DND-41 (cell line): ENCODE measurements at regions not wholly inside any gene's neighbourhood (a gene's known extent, or its start where the extent isn't known, plus 50 kb on each side); places are given as distances from the start of the nearest gene placed in this dataset.

Source experiments
- ATAC-seq: fragments of 200-7000 bp; cut with Tn5 transposase; 3 replicates; pipeline ENCODE4 v1.9.1; 2021; ENCODE audit warnings: low read depth; ENCODE audit not compliant: insufficient read depth
- DNase-seq: peaks from one replicate; pipeline ENCODE4 v3.0.0-alpha.2; 2020
- H2AFZ ChIP-seq: 2 replicates; pipeline ENCODE4 v1.6.0; 2012; ENCODE audit warnings: low read depth, low read length
- H3K27ac ChIP-seq: 2 replicates; pipeline ENCODE4 v1.5.1; 2012; ENCODE audit warnings: low read length, inconsistent platforms
- H3K27me3 ChIP-seq: fragments of 200-600 bp; sonication (generic); 2 replicates; pipeline ENCODE4 v1.6.0; 2012; ENCODE audit warnings: low read length, mild to moderate bottlenecking, inconsistent platforms; ENCODE audit not compliant: insufficient read depth, poor library complexity
- H3K36me3 ChIP-seq: 2 replicates; pipeline ENCODE4 v1.5.1; 2012; ENCODE audit warnings: low read length, inconsistent platforms; ENCODE audit not compliant: insufficient read depth
- H3K4me1 ChIP-seq: 2 replicates; pipeline ENCODE4 v1.5.1; 2012; ENCODE audit warnings: mild to moderate bottlenecking, low read length; ENCODE audit not compliant: insufficient read depth
- H3K4me2 ChIP-seq: 2 replicates; pipeline ENCODE4 v1.6.0; 2012; ENCODE audit warnings: mild to moderate bottlenecking, moderate library complexity, low read length, inconsistent platforms; ENCODE audit not compliant: insufficient read depth
- H3K4me3 ChIP-seq, 2 experiments: fragments of 200-600 bp in 1 of 2; shearing (Covaris generic) in 1 of 2; 2 replicates each; pipeline ENCODE4 v1.5.1; 2012 to 2016; ENCODE audit warnings: inconsistent platforms in 2 of 2, low read length in 2 of 2, mild to moderate bottlenecking in 2 of 2, low read depth in 1 of 2, moderate library complexity in 1 of 2
- H3K79me2 ChIP-seq: 2 replicates; pipeline ENCODE4 v1.6.0; 2012; ENCODE audit warnings: low read length, inconsistent platforms; ENCODE audit not compliant: insufficient read depth
- H3K9ac ChIP-seq: 2 replicates; pipeline ENCODE4 v1.6.0; 2012; ENCODE audit warnings: low read depth, mild to moderate bottlenecking, inconsistent platforms, low read length, moderate library complexity
- H3K9me3 ChIP-seq: 2 replicates; pipeline ENCODE4 v1.5.1; 2012; ENCODE audit warnings: low read length, moderate library complexity, mild to moderate bottlenecking, inconsistent platforms; ENCODE audit not compliant: insufficient read depth, severe bottlenecking
- H4K20me1 ChIP-seq: 2 replicates; pipeline ENCODE4 v1.6.0; 2012; ENCODE audit warnings: low read length; ENCODE audit not compliant: insufficient read depth
- CTCF ChIP-seq: IDR thresholded peaks from 2 replicates; pipeline ENCODE4 v1.5.1; 2012; ENCODE audit warnings: borderline replicate concordance, low read length, moderate library complexity, mild to moderate bottlenecking; ENCODE audit not compliant: poor library complexity, severe bottlenecking; ENCODE audit errors: extremely low read depth
- EZH2 ChIP-seq: IDR thresholded peaks from 3 replicates; pipeline ENCODE4 v1.6.1; 2012; ENCODE audit warnings: borderline replicate concordance, low read depth, mild to moderate bottlenecking, moderate library complexity, low read length, inconsistent platforms; ENCODE audit not compliant: severe bottlenecking

- Histone ChIP-seq H3K36me3 (no peaks in the 10 kb centered on the region), H2AFZ (peak overlapping the region; percentile 38), H3K9me3 (no peaks in the 10 kb centered on the region), H3K79me2 (no peaks in the 10 kb centered on the region), H3K4me3 (peak overlapping the region in 1 of 2 experiments; percentile 2; a peak in 1 of 4 replicates), H3K27me3 (no peaks in the 10 kb centered on the region), H3K9ac (peak overlapping the region; percentile 34; the same call in 1 of the 2 replicates), H3K4me2 (peak overlapping the region; percentile 45), H3K27ac (peak overlapping the region; percentile 84), H3K4me1 (peaks cover 56% of the 10 kb centered on the region), H4K20me1 (no peaks in the 10 kb centered on the region)
- ATAC-seq = no peak
- TF ChIP-seq CTCF (no peak), EZH2 (no peak)
- DNase-seq = no peak
These were observed 60.1 kb downstream of the IER5 start for GRCh38 chr1:181148636-181149035.

- H3K27ac ChIP-seq = peak overlapping the region; percentile 88
- DNase-seq (peak; percentile 95), ATAC-seq (peak; percentile 98)
- H3K4me3 ChIP-seq = peak overlapping the region in 1 of 2 experiments; percentile 15; a peak in 2 of 4 replicates
- H3K79me2 ChIP-seq = no peaks in the 10 kb centered on the region
- no peaks in the 10 kb centered on the region for H3K27me3 ChIP-seq
- peak overlapping the region; percentile 45 for H3K4me2 ChIP-seq
- no peaks in the 10 kb centered on the region for H3K36me3 ChIP-seq
- H3K9ac ChIP-seq = peak overlapping the region; percentile 37
- peak overlapping the region; percentile 38 for H2AFZ ChIP-seq
- no peaks in the 10 kb centered on the region for H4K20me1 ChIP-seq
- TF ChIP-seq CTCF (peak; percentile 12), EZH2 (no peak)
- H3K9me3 ChIP-seq = no peaks in the 10 kb centered on the region
- peaks cover 56% of the 10 kb centered on the region for H3K4me1 ChIP-seq
These were observed 61.0 kb downstream of the IER5 start for GRCh38 chr1:181149326-181150125.

- Histone ChIP-seq H3K27me3 (no peaks in the 10 kb centered on the region), H3K27ac (peak overlapping the region; percentile 88), H3K4me1 (peaks cover 56% of the 10 kb centered on the region), H3K9me3 (no peaks in the 10 kb centered on the region), H3K36me3 (no peaks in the 10 kb centered on the region), H3K4me2 (peak overlapping the region; percentile 45), H4K20me1 (no peaks in the 10 kb centered on the region), H2AFZ (no peak overlapping the region), H3K79me2 (no peaks in the 10 kb centered on the region), H3K4me3 (no peak overlapping the region), H3K9ac (peak overlapping the region; percentile 37; the same call in 1 of the 2 replicates)
- TF ChIP-seq CTCF = no peak
- no peak for TF ChIP-seq EZH2
- ATAC-seq = peak; percentile 15; the same call in 2 of the 3 replicates
- DNase-seq = no peak
These were observed 61.8 kb downstream of the IER5 start for GRCh38 chr1:181150273-181150672.

GRCh38 chr1:181150842-181151241 lies 62.3 kb downstream of the IER5 start:
- TF ChIP-seq CTCF = no peak
- TF ChIP-seq EZH2 = no peak
- H3K36me3 ChIP-seq = no peaks in the 10 kb centered on the region
- peaks cover 56% of the 10 kb centered on the region for H3K4me1 ChIP-seq
- no peak overlapping the region for H3K4me2 ChIP-seq
- no peaks in the 10 kb centered on the region for H4K20me1 ChIP-seq
- H3K9ac ChIP-seq = no peak overlapping the region
- H3K9me3 ChIP-seq = no peaks in the 10 kb centered on the region
- no peak overlapping the region for H3K4me3 ChIP-seq
- no peaks in the 10 kb centered on the region for H3K79me2 ChIP-seq
- ATAC-seq (no peak), DNase-seq (no peak)
- no peaks in the 10 kb centered on the region for H3K27me3 ChIP-seq
- H3K27ac ChIP-seq = peak overlapping the region; percentile 88
- no peak overlapping the region for H2AFZ ChIP-seq
